Liver (tissue), 3 donors: ENCODE measurements at regions not wholly inside any gene's neighbourhood (a gene's known extent, or its start where the extent isn't known, plus 50 kb on each side); places are given as distances from the start of the nearest gene placed in this dataset.

ENCODE experiments used
- ATF3 ChIP-seq: IDR thresholded peaks from 2 replicates; pipeline ENCODE4 v1.6.1; 2016; ENCODE audit warnings: antibody characterized with exemption
- CTCF ChIP-seq: fragments of 150-350 bp; IDR thresholded peaks from 2 replicates; pipeline ENCODE4 v1.5.1; 2017; ENCODE audit warnings: improper control_type of control experiment, low read depth, low read length; ENCODE audit not compliant: missing input control
- FOXA1 ChIP-seq: IDR thresholded peaks from 2 replicates; pipeline ENCODE4 v1.6.1; 2016; ENCODE audit warnings: antibody characterized with exemption
- GABPA ChIP-seq, 2 donors: IDR thresholded peaks in 1 of 2; conservative IDR thresholded peaks in 1 of 2; 2 replicates each; pipeline ENCODE4 v1.6.1; 2016; ENCODE audit warnings: antibody characterized with exemption in 2 of 2, mild to moderate bottlenecking in 1 of 2, moderate library complexity in 1 of 2
- HNF4G ChIP-seq: IDR thresholded peaks from 2 replicates; pipeline ENCODE4 v1.6.1; 2016; ENCODE audit warnings: antibody characterized with exemption
- JUND ChIP-seq, 2 donors: IDR thresholded peaks; 2 replicates each; pipeline ENCODE4 v1.6.1; 2016; ENCODE audit warnings: antibody characterized with exemption in 2 of 2
- RAD21 ChIP-seq, 2 donors: IDR thresholded peaks; 2 replicates each; pipeline ENCODE4 v1.6.1; 2016; ENCODE audit warnings: antibody characterized with exemption in 2 of 2, mild to moderate bottlenecking in 2 of 2
- REST ChIP-seq: IDR thresholded peaks from 2 replicates; pipeline ENCODE4 v1.6.1; 2016; ENCODE audit warnings: antibody characterized with exemption, mild to moderate bottlenecking
- RXRA ChIP-seq, 2 donors: IDR thresholded peaks; 2 replicates each; pipeline ENCODE4 v1.6.1; 2017 to 2018; ENCODE audit warnings: antibody characterized with exemption in 2 of 2, mild to moderate bottlenecking in 1 of 2
- SP1 ChIP-seq: IDR thresholded peaks from 2 replicates; pipeline ENCODE4 v1.6.1; 2018; ENCODE audit warnings: antibody characterized with exemption, mild to moderate bottlenecking
- TAF1 ChIP-seq: conservative IDR thresholded peaks from 2 replicates; pipeline ENCODE4 v1.6.1; 2016; ENCODE audit warnings: antibody characterized with exemption, mild to moderate bottlenecking
- TF ChIP-seq, protein P1 (sequence below): IDR thresholded peaks from 2 replicates; pipeline ENCODE4 v1.6.1; 2016; ENCODE audit warnings: antibody characterized with exemption
- TF ChIP-seq, protein P2 (sequence below): IDR thresholded peaks from 2 replicates; pipeline ENCODE4 v1.6.1; 2016; ENCODE audit warnings: antibody characterized with exemption
- donor health status: healthy.
- donor health status: healthy.

GRCh38 chr4:32499171-32499570 lies 1779.0 kb downstream of the PCDH7 start:
- TF ChIP-seq CTCF, result no peak
- no peak for TF ChIP-seq REST
- TF ChIP-seq GABPA (IDR thresholded peaks at IDR 0.05 in 1 of 2, conservative IDR thresholded peaks at IDR 0.05 in 1 of 2), result no peak
- no peak for TF ChIP-seq ATF3
- no peak for TF ChIP-seq TAF1
- TF ChIP-seq, protein P1, sequence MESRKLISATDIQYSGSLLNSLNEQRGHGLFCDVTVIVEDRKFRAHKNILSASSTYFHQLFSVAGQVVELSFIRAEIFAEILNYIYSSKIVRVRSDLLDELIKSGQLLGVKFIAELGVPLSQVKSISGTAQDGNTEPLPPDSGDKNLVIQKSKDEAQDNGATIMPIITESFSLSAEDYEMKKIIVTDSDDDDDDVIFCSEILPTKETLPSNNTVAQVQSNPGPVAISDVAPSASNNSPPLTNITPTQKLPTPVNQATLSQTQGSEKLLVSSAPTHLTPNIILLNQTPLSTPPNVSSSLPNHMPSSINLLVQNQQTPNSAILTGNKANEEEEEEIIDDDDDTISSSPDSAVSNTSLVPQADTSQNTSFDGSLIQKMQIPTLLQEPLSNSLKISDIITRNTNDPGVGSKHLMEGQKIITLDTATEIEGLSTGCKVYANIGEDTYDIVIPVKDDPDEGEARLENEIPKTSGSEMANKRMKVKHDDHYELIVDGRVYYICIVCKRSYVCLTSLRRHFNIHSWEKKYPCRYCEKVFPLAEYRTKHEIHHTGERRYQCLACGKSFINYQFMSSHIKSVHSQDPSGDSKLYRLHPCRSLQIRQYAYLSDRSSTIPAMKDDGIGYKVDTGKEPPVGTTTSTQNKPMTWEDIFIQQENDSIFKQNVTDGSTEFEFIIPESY, result no peak
- TF ChIP-seq RXRA (IDR thresholded peaks at IDR 0.05), result no peak
- no peak for TF ChIP-seq FOXA1
- TF ChIP-seq SP1, result no peak
- no peak for TF ChIP-seq HNF4G
- TF ChIP-seq, protein P2, sequence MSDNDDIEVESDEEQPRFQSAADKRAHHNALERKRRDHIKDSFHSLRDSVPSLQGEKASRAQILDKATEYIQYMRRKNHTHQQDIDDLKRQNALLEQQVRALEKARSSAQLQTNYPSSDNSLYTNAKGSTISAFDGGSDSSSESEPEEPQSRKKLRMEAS, result no peak
- TF ChIP-seq RAD21 (IDR thresholded peaks at IDR 0.05), result no peak
- no peak for TF ChIP-seq JUND (IDR thresholded peaks at IDR 0.05)
